HG03571 (cell line): ENCODE measurements at regions not wholly inside any gene's neighbourhood (a gene's known extent, or its start where the extent isn't known, plus 50 kb on each side); places are given as distances from the start of the nearest gene placed in this dataset.

ENCODE experiments used
- ATAC-seq: cut with Tn5 transposase; IDR thresholded peaks from one replicate; pipeline ENCODE4 v1.9.1; 2021; ENCODE audit not compliant: unreplicated experiment

- ATAC-seq, result no peak
Measured at GRCh38 chr3:99131876-99132275, 230.4 kb upstream of the DCBLD2 start.

GRCh38 chr3:99128725-99129505 lies 227.4 kb upstream of the DCBLD2 start:
- ATAC-seq, result no peak

GRCh38 chr3:99128235-99128634 lies 226.7 kb upstream of the DCBLD2 start:
- no peak for ATAC-seq

- ATAC-seq, result no peak
Measured at GRCh38 chr3:99126316-99126715, 224.8 kb upstream of the DCBLD2 start.

GRCh38 chr3:99119385-99119784 lies 217.9 kb upstream of the DCBLD2 start:
- ATAC-seq, result no peak

- no peak for ATAC-seq
Measured at GRCh38 chr3:99118381-99118780, 216.9 kb upstream of the DCBLD2 start.

- no peak for ATAC-seq
Measured at GRCh38 chr3:99114565-99115291, 213.2 kb upstream of the DCBLD2 start.

GRCh38 chr3:99111235-99111634 lies 209.7 kb upstream of the DCBLD2 start:
- no peak for ATAC-seq

GRCh38 chr3:99110401-99110800 lies 208.9 kb upstream of the DCBLD2 start:
- ATAC-seq, result no peak

GRCh38 chr3:99108508-99108907 lies 207.0 kb upstream of the DCBLD2 start:
- no peak for ATAC-seq

- ATAC-seq, result no peak
Measured at GRCh38 chr3:99094606-99095005, 193.1 kb upstream of the DCBLD2 start.

- ATAC-seq, result no peak
Measured at GRCh38 chr3:99087277-99087676, 185.8 kb upstream of the DCBLD2 start.

- no peak for ATAC-seq
Measured at GRCh38 chr3:99084826-99085225, 183.3 kb upstream of the DCBLD2 start.

GRCh38 chr3:99084156-99084555 lies 182.7 kb upstream of the DCBLD2 start:
- ATAC-seq, result no peak

GRCh38 chr3:99071096-99071495 lies 169.6 kb upstream of the DCBLD2 start:
- no peak for ATAC-seq

GRCh38 chr3:99069973-99070372 lies 168.5 kb upstream of the DCBLD2 start:
- ATAC-seq, result no peak

GRCh38 chr3:99066863-99067262 lies 165.4 kb upstream of the DCBLD2 start:
- no peak for ATAC-seq

GRCh38 chr3:99049164-99049563 lies 147.7 kb upstream of the DCBLD2 start:
- ATAC-seq, result no peak

- ATAC-seq, result no peak
Measured at GRCh38 chr3:99041747-99042146, 140.3 kb upstream of the DCBLD2 start.

- ATAC-seq, result no peak
Measured at GRCh38 chr3:99031778-99032177, 130.3 kb upstream of the DCBLD2 start.

- no peak for ATAC-seq
Measured at GRCh38 chr3:99023590-99024192, 122.2 kb upstream of the DCBLD2 start.

- no peak for ATAC-seq
Measured at GRCh38 chr3:99021466-99021865, 120.0 kb upstream of the DCBLD2 start.
